ENCODE measurements at regions not wholly inside any gene's neighbourhood (a gene's known extent, or its start where the extent isn't known, plus 50 kb on each side); places are given as distances from the start of the nearest gene placed in this dataset.

DNA sequence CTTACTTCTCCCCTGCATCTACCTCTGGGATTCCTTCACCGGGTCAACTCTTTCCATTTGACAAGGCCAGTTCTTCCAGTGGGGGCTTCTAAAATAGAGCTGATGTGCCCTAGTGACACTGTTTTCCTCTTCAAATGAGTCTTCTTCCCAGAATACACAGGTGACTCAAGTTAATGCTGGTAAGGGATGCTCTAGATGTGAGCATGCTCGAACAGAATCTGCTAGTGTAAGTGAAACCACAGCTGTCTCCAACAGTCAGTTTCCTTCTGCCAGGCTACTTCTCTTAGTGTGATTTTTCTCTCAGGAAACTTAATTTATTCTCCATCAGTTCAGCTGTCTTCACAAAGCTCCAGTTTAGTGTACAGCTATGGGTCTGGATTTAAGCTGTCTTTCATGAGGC, 194.9 kb upstream of the C1orf87 start:
- no peak for TF ChIP-seq POLR2A (IDR thresholded peaks at IDR 0.05)
- TF ChIP-seq, protein P1, sequence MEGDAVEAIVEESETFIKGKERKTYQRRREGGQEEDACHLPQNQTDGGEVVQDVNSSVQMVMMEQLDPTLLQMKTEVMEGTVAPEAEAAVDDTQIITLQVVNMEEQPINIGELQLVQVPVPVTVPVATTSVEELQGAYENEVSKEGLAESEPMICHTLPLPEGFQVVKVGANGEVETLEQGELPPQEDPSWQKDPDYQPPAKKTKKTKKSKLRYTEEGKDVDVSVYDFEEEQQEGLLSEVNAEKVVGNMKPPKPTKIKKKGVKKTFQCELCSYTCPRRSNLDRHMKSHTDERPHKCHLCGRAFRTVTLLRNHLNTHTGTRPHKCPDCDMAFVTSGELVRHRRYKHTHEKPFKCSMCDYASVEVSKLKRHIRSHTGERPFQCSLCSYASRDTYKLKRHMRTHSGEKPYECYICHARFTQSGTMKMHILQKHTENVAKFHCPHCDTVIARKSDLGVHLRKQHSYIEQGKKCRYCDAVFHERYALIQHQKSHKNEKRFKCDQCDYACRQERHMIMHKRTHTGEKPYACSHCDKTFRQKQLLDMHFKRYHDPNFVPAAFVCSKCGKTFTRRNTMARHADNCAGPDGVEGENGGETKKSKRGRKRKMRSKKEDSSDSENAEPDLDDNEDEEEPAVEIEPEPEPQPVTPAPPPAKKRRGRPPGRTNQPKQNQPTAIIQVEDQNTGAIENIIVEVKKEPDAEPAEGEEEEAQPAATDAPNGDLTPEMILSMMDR (IDR thresholded peaks at IDR 0.05), result no peak
- TF ChIP-seq EP300 (IDR thresholded peaks at IDR 0.05), result no peak
- no peak for TF ChIP-seq POLR2AphosphoS5 (IDR thresholded peaks at IDR 0.05)
- intact Hi-C loops (cut with DNase I), result no loop called here
- DNase-seq, result no peak
- Histone ChIP-seq H3K27me3 (no peaks in the 10 kb centered on the region), H3K36me3 (no peaks in the 10 kb centered on the region), H3K4me1 (no peaks in the 10 kb centered on the region), H3K4me3 (no peak overlapping the region), H3K27ac (no peak overlapping the region), H3K9me3 (no peaks in the 10 kb centered on the region)
- WGBS, 2 donors, result 86 to 94% methylated on average over 2 of the region's 2 CpGs

DNA sequence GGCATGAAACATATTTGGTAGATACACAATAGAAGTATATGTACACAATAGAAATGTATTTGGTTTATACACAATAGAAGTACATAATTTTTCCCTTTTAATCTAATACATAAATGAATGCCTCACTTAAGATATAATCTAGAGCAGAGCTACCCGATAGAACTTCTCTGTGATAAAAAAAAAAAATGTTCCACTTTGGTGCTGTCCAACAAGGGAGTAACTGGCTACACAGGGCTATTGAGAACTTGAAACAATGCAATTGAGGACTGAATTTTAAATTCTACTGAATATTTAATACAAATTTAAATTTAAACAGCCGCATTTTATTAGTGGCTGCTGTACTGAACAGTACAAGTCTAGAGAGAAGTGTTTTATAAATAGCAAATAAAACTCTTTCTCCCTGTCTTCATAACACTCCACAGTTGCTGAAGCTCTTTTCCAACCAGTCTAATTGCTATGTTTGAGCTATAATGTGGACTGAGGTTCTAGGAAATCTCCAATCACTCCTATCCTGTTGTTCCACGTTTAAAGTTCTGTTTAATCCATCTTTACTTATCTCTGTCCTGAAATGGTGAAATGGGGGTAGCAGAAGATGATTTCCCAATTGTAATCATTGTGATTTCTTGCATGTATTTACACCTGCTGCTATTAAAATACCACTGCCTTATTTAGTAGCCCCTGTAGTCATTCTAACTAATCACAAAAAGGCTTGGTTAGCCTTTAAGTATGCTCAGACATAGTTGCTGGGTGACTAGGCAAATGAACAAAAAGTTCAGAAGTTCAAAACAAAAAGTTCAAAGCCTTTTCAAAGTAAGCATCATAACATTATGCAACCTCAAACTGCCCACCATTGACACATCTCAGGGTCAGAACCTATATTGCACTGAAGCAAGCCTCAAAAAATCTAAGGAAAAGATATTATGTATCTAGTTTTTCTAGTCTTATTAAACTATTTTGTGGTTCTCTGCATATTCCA, 192.3 kb upstream of the C1orf87 start:
- no peaks in the 10 kb centered on the region for H3K4me1 ChIP-seq
- WGBS, 2 donors, result 80% methylated on average over 3 of the region's 3 CpGs
- no peaks in the 10 kb centered on the region for H3K9me3 ChIP-seq
- TF ChIP-seq, protein P1 (IDR thresholded peaks at IDR 0.05), result no peak
- no peak for TF ChIP-seq POLR2AphosphoS5 (IDR thresholded peaks at IDR 0.05)
- TF ChIP-seq POLR2A (IDR thresholded peaks at IDR 0.05), result no peak
- no peak for TF ChIP-seq EP300 (IDR thresholded peaks at IDR 0.05)
- no peak for DNase-seq
- H3K36me3 ChIP-seq, result no peaks in the 10 kb centered on the region
- no peak overlapping the region for H3K4me3 ChIP-seq
- no peak overlapping the region for H3K27ac ChIP-seq
- no peaks in the 10 kb centered on the region for H3K27me3 ChIP-seq
- intact Hi-C loops (cut with DNase I), result no loop called here

DNA sequence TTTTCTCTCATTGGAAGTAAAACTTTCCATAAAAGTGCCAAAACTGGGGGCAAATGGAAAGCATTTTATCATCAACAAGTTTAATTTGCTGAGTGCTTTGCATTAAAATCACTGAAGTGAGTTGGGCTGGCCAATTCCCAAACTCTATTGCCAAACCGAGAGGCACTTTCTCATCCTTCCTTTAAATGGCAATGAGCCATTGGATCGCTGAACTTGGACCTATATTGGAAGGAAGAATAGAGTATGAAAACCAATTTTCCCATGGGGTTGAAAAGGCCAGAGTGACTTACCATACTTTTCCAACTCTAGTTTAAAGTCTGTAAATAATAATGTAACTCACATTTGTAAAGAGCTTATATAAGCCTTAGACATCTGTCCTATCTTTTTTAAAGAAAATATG, 189.1 kb upstream of the C1orf87 start:
- H3K36me3 ChIP-seq, result no peaks in the 10 kb centered on the region
- H3K9me3 ChIP-seq, result no peaks in the 10 kb centered on the region
- TF ChIP-seq POLR2AphosphoS5 (IDR thresholded peaks at IDR 0.05) (no peak), EP300 (IDR thresholded peaks at IDR 0.05) (no peak), POLR2A (IDR thresholded peaks at IDR 0.05) (no peak)
- TF ChIP-seq, protein P1 (IDR thresholded peaks at IDR 0.05), result no peak
- WGBS, 2 donors, result 84 to 89% methylated on average over 2 of the region's 2 CpGs
- no peaks in the 10 kb centered on the region for H3K4me1 ChIP-seq
- intact Hi-C loops (cut with DNase I), result no loop called here
- no peak for DNase-seq
- no peak overlapping the region for H3K4me3 ChIP-seq
- no peak overlapping the region for H3K27ac ChIP-seq
- no peaks in the 10 kb centered on the region for H3K27me3 ChIP-seq

DNA sequence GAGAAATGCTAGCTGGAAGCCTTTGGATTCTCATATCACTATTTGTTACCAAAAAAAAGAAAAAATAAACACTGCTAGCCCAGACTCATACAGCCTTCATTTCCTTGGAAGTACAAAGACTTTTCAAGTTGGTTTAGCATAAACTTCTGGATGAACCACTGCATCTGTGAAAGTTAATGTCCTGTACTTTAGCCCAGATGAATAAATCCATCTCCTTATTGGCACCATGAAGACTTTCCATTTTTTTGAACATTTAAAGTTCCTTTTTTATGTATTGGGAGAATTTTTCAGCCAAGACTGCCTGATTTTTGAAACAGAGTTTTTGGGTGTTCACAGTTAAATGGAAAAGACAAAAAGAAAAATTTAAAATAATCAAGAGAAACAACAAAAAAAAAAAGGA, 184.0 kb upstream of the C1orf87 start:
- TF ChIP-seq EP300 (IDR thresholded peaks at IDR 0.05), result no peak
- TF ChIP-seq POLR2AphosphoS5 (IDR thresholded peaks at IDR 0.05), result no peak
- TF ChIP-seq POLR2A (IDR thresholded peaks at IDR 0.05), result no peak
- TF ChIP-seq, protein P1 (IDR thresholded peaks at IDR 0.05), result no peak
- H3K4me1 ChIP-seq, result no peaks in the 10 kb centered on the region
- no peaks in the 10 kb centered on the region for H3K27me3 ChIP-seq
- H3K36me3 ChIP-seq, result no peaks in the 10 kb centered on the region
- no peak for DNase-seq
- H3K9me3 ChIP-seq, result no peaks in the 10 kb centered on the region
- H3K4me3 ChIP-seq, result no peak overlapping the region
- no peak overlapping the region for H3K27ac ChIP-seq
- intact Hi-C loops (cut with DNase I), result no loop called here
